Hematopoietic multipotent progenitor cell treated with erythropoietin and hydrocortisone succinate and interleukin-3 and kit ligand, for 17 days (in vitro differentiated cells): ENCODE measurements at regions not wholly inside any gene's neighbourhood (a gene's known extent, or its start where the extent isn't known, plus 50 kb on each side); places are given as distances from the start of the nearest gene placed in this dataset.

Experiments
- DNase-seq: peaks from one replicate; pipeline ENCODE4 v3.0.0-alpha.2; 2015; ENCODE audit warnings: low spot score

GRCh38 chr1:30329802-30330557, 393.4 kb downstream of the MATN1 start:
- no peak for DNase-seq

- DNase-seq = no peak
Observed at GRCh38 chr1:30329263-30329753, 394.1 kb downstream of the MATN1 start.

GRCh38 chr1:30328401-30329262, 394.8 kb downstream of the MATN1 start:
- DNase-seq = no peak

GRCh38 chr1:30328100-30328370, 395.4 kb downstream of the MATN1 start:
- DNase-seq = no peak

- DNase-seq = no peak
Observed at GRCh38 chr1:30327370-30328099, 395.9 kb downstream of the MATN1 start.

- DNase-seq = no peak
Observed at GRCh38 chr1:30325999-30326398, 397.4 kb downstream of the MATN1 start.

- DNase-seq = no peak
Observed at GRCh38 chr1:30325085-30325935, 398.1 kb downstream of the MATN1 start.

GRCh38 chr1:30324251-30325084, 398.9 kb downstream of the MATN1 start:
- no peak for DNase-seq

GRCh38 chr1:30323841-30324240, 399.5 kb downstream of the MATN1 start:
- DNase-seq = no peak

GRCh38 chr1:30323352-30323751, 400.0 kb downstream of the MATN1 start:
- no peak for DNase-seq

- no peak for DNase-seq
Observed at GRCh38 chr1:30322859-30323257, 400.5 kb downstream of the MATN1 start.

GRCh38 chr1:30321996-30322858, 401.2 kb downstream of the MATN1 start:
- no peak for DNase-seq

- DNase-seq = no peak
Observed at GRCh38 chr1:30321246-30321910, 402.0 kb downstream of the MATN1 start.

- DNase-seq = no peak
Observed at GRCh38 chr1:30320581-30320890, 402.8 kb downstream of the MATN1 start.

GRCh38 chr1:30319765-30320580, 403.4 kb downstream of the MATN1 start:
- DNase-seq = no peak

- no peak for DNase-seq
Observed at GRCh38 chr1:30318864-30319718, 404.3 kb downstream of the MATN1 start.

- no peak for DNase-seq
Observed at GRCh38 chr1:30318413-30318812, 405.0 kb downstream of the MATN1 start.

GRCh38 chr1:30317921-30318320, 405.5 kb downstream of the MATN1 start:
- no peak for DNase-seq
